Daoy (cell line): ENCODE measurements at regions not wholly inside any gene's neighbourhood (a gene's known extent, or its start where the extent isn't known, plus 50 kb on each side); places are given as distances from the start of the nearest gene placed in this dataset.
"Not testable (repeated sequence)": the region's sequence is repeated elsewhere in the genome, so short reads cannot be mapped to it uniquely, and the experiment has no call there.

Source experiments
- DNase-seq: peaks from one replicate; pipeline ENCODE4 v3.0.0-alpha.2; 2015; ENCODE audit warnings: low read depth

DNA sequence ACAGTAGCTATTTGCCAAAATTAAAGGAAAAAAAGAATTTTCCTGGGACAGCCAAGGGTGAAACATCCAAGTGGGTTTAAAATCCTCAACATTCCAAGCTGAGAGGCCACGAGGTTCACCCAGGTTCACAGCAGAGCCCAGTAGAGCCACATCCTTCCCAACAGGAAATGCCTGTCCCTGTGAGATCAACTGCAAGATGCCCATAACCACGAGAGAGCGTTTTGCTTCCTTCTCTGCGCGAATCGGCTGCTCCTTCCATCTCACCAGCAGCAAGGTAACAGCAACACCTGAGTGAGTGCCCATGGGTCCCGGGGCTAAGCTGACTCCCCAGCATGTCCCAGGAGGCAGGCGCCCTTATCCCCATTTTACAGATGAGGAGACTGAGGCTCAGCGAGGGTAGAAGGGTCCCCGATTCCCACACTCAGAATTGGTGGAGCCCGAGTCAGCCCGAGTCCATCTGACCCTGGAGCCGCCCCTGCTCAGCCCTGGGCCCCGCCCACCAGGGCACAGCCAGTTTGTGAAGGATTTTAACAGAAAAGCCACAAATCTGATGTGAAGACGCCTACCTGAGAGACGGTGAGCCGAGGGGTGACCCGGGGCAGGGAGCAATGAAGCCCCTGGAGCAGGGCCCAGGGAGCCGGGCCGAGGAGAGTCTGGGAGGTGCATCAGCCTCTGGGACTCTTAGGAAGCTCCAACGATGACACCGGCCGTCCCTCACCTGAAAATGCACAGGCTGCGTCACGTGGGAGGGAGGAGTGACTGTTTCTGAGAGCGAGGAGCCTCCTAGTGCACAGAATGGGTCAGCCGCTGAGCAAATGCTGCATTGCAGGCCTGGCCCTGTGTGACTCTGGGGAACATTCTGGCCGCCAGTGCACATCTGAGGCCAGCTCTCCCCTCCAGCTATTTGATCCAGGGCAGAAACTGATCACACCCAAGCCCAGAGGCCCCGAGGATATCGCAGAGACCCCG is 236.9 kb upstream of the SFSWAP start:
- peak; percentile 62 for DNase-seq

DNA sequence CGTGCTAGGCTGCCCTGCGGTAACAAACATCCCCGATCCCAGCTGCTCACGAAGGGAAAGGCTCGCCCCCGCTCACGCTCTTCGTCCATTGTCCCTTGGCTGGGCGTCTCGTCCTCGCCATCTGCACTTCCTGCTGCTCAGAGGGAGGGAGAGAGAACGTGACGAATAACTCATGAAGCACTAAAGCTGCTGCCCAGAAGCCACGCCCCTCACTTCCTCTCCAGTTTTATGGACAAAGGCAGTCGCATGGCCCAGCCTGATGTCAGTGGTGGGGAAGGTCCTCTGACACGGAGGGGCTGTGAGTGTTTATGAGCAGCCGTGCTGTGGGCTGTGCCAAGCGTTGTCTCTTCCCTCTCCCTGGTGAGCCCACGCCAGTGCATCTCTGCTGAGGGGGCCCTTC is 235.9 kb upstream of the SFSWAP start:
- not testable (repeated sequence) for DNase-seq

DNA sequence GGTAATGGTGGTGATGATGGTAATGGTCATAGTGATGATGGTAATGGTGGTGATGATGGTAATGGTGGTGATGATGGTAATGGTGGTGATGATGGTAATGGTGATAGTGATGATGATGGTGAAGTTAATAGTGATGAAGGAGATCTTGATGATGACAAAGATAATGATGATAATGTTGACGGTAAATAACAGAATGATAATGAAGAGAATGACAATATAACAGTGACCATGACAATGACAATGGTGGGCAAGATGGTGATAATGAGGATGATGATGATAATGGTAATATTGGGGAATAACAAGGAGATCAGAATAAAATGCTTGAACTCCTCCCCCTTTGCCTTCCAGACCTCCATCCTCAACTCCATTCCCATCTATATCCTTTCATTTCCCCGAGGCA is 233.3 kb upstream of the SFSWAP start:
- no peak for DNase-seq

DNA sequence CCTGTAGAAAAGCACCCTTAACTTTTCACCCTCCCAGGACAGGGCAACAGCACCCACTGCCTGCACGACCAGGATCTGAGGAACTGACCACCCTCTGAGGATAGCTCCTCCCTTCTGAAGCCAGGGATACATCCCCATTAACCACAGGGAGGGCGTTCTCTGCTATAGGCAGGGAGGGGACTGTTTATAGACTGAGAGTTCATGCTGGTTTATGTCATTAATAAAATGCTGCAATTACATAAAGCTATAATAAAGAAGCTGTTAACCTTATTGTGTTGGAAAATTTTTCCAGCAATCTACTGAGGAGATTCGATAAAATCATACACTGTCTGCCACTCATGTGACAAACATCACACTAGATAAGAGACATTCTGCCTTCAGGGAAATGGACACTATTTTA is 232.4 kb upstream of the SFSWAP start:
- no peak for DNase-seq

DNA sequence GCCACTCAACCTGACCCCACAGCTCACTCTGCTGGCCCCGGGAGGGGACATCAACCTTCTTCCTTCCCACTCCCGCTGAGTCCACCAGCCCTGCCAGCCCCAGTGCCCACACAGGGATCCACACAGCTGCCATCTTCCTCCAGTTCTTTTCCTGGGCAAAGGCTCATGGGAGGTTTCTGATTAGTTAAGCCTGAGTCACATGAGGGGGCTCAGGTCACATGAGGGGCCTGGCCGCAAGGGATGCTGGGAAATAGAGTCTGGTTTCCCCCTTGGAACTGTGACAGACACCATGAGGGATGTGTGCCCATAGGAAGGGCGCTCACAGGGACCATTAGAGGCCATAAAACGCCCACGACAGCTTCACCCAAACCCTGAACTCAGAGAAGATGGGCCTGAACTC is 228.7 kb upstream of the SFSWAP start:
- DNase-seq = no peak

DNA sequence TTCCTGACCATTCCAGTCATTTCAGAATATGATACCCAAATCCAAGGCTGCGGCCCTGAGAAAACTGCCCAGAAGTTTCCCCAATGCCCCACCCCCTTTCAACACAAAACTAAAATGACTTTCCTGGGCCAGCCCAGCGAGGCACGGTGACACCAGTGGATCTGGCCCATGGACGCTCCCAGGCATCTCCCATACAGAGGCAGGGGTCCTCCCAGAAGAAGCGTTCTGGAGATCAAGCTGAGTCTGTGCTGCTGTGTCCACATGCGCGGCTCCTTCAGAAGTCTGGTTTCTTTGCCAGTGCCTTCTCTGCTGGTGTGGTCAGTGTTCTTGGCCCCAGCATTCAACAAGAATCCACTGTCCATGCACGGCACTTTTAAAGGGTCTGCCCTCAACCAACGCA is 228.2 kb upstream of the SFSWAP start:
- no peak for DNase-seq

DNA sequence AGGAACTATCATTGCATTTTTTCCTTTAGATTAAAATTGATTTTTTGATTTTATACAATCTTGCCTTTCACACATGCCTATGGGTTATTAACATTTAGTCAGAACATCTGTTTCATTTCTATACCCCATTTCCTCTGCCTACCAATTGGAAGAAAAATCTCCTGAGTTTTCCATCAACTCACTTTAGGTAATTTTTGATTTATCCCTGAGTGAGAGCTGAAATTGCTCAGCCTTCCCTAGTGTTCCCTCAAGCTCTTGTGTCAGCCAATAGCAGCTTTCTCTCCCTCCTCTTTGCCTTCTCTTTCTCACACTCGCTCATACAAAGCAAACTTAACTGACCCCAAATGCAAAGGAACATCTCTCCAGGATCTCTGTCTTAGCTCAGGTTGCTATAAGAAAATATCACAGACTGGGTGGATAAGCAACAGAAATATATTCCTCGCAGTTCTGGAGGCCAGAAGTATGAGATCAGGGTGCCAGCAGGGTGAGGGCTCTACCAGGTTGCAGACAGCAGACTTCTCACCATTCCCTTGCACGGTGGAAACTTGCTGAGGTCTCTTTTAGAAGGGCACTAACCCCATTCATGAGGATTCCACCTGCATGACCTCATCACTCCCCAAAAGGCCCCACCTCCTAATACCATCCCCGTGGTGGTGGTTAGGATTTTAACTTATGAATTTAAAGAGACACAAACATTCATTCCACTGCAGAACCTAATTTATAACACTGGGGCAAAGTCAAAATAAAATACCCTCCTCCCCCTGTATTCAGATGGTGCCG is 224.2 kb upstream of the SFSWAP start:
- no peak for DNase-seq

DNA sequence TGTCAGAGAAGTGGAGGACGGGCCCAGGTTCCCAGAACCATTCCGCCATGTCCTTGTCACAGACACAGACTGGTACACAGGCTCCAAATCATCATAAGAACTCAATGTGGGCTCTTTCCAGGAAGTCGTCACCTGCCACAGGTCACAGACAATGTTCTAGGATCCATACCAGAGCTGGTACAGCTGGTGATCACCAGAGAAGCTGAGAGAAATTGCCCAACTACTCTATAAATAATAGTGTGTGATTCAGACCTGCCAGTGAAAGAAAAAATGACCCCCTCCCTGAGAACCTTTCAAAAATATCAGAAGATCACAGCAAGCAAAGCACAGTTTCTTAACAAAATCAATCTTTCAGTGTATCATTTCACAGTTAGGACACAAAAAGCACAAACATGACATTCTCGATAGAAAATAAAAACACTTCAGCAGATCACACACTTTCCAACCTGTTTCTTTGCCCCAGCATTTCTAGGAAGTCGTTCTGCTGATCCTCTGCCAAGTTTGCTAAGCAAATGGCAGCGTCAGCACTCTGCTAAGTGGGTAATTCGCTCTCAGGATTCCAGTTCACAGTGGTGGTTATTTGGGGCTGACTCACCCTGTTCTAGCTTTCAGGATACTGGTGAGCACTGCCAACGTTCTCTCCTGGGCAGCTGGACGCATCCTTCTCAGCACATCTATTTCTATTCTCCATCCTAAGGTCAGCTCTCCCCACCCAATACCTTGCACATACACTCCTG is 223.3 kb upstream of the SFSWAP start:
- peak; percentile 89 for DNase-seq

DNA sequence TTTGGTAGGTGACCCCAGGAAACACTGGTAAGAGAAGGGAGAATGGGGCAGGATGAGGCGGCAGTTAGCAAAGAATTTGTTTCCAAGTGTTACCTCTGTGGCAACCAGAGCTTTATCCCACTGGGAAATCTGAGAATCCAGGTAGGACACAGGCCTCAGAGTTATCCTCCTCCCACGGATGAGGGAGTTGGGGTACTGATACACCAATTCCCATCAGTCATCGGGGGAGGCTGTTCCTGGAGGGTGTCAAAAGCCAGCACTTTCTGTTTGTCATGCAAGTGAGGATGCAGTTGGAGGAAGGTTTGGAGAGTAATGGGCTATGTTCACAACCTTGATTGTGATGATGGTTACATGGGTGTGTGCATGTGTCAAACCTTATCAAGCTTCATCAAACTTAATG is 221.2 kb upstream of the SFSWAP start:
- DNase-seq = no peak

DNA sequence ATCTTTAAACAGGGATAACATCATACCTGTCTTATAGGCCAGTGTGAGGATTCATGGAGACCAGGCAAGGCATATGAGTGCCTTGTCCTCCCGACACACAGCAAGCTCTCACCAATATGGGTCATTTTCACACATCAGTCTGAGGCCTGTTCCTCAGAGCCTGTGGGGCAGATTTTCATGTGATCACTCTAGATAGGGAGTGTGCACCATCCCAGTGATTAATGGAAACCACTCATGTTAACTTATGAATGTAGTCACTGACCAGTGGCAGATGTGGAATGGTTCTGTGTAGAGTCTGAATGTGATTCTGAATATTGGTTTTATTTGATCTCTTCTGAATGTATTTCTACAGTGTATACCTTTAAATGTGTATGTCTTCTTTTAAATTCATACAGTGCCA is 219.7 kb upstream of the SFSWAP start:
- DNase-seq = no peak

DNA sequence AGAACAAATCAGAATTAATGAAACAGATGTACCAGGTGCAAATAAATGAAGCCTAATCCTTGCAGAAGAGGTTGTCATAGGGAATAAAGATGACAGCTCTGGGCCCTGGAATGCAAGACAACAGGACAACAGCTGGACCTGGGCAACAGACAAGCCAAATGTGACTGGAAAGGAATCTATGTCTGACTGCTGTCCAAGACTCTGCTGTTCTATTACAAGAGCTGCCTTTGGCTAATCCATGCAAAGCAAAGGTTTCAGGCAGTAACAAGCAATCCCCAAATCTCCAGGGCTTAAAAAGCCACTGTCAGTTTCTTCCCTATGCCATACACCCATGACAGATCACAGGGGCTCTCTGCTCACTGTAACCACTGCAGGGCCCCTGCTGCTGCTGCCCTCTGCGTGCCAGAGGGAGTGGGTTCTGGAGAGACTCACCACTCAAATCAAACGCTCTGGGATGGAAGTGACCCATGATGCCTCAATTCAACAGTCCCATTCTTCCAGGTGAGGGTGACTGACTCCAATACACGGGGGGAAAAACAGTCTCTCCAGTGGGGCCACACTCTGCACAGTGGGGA is 218.9 kb upstream of the SFSWAP start:
- DNase-seq = no peak

DNA sequence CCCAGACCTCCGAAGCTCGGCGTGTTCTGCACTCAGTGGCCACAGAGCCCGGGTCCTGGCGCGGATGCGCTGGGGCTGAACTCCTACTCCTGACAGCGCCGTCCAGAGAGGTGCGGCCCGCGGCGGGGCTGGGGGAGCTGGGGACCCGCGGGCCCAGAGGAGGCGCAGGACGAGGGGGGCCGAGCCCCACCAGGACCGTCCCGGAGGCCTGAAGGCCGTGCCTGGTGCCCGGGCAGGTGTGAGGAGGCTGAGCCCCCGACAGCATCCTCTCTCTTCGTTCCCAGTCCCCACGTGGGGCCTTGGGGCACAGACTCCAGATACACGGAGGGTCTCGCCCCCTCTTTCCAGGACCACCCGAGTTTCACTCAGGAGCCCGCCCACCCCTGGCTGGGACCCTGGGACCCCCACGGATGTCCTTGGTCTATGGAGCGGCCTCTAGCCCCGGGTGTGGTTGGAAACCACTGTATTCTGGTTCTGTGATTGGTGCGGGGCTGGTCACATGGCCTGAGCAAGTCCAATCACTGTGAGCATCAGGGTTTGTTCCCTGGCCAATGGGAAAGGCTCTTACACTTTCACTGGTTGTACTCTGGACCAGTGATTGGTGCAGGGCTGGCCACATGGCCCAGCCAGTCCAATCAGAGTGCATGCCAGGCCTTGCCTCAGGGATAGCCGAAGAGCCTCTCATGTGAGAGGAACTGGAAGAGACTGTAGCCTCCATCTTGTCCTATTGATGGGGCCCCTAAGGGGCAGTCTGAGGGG is 217.6 kb upstream of the SFSWAP start:
- peak; percentile 65 for DNase-seq

DNA sequence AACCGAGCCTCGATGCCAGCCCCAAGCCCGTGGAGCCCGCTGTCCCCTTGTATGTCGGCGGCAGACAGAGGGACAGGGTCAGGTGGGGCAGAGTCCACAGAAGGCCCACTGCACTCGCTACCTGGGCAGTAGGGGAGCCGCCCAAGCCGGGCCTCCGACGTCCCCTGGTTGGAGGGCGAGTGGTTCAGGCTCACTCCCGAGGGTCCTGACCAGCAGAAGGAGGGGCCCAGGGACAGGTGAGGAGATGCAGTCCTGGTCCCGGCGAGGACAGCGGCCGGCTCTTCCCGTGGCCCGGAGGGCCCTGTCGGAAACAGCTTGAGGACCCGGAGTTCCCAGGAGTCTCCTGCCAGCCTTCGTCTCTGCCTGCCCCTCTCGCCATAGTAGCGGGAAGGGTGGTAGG is 216.7 kb upstream of the SFSWAP start:
- DNase-seq = no peak

DNA sequence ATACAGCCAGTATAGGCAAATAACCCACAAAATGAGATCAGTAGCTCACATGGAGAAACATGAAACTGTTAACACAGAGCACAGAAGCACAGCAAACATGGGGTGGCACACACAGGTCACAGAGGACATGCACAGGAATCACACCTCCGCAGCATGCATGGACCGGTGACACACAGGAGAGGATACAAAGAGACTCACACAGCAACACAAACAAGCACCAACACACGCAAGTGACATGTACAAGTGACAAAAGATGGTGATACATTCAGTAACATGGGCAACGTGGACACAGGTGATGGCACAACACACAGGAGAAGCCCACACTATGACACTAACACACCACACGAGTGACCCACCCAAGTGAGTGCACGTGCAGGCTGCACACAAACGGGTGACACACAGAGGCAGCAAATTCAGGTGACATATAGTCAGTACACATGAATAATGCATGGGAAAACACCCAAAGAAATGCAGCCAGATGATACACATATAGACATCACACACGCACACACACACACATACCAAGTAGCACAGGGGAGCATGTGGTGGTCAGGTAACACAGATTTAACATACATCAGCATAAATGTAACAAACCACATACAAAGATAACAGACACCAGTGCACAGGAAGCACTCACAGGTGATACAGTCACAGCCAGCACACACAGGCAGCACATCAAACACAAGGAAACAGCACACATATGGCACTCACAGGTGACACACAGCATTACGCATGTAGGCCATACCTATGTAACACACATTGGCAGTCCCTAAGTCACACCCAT is 216.0 kb upstream of the SFSWAP start:
- no peak for DNase-seq

DNA sequence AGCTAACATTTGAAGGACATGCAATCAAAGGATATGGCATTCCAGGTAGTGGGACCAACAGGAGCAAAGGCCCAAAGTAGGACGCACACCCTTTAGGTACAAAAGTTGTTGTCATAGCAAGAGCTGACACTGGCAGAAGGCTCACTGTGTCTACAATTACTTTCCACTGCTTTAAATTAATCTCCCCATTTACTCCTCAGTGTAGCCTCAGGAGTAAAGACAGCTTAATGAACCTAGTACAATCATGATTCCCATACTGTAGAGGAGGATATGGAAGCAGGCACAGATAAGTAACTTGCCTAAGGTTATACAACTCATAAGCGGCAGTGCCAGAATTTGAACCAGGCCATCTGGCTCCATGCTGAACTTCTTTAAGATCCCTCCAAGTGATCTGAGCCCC is 212.9 kb upstream of the SFSWAP start:
- no peak for DNase-seq

DNA sequence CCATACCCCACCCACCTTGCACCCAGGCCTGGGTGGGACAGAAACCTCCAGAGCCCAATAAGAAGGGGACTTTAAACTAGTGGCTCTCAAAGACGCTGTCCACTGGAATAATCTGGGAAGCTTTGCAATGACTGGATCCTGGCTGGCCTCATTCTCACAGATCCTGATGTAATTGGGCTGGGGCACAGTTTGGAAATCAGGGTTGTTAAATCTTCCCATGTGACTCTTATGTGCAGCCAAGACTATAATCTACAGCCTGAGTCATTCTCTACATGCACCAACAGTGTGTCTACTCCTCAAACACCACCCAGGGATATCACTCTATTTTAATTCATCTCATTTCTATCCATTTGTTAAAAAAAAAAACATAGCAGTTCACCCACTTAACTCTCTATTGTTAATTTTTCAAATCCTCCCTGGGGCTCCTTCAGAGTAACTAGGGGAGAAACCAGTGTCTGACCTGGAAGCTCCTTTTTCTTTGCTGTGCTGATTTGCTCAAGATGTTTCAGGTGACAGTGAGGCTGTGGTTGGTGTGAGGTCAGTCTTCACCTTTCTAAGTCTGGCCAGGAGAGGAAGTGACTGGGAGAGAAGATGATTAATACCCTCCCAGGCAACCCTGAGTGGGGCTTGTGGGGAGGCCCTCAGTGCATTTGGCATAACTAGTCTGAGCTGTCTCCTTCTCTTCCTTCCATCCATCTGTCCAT is 211.6 kb upstream of the SFSWAP start:
- DNase-seq = peak; percentile 24

DNA sequence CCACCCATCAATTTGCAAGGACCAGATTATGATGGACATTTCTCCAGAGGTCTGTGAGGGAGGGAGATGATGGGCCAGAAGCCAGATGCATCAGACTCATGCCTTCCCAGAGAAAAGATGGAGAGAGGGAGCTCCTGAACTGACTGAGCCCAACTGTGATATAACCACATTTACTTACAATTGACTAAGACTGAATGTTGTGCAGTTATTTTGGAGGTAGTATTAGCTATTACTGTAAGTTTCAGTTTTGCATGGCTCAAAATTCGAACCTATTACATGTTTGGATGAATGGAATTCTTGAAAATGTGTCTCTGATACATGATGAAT is 211.1 kb upstream of the SFSWAP start:
- no peak for DNase-seq

DNA sequence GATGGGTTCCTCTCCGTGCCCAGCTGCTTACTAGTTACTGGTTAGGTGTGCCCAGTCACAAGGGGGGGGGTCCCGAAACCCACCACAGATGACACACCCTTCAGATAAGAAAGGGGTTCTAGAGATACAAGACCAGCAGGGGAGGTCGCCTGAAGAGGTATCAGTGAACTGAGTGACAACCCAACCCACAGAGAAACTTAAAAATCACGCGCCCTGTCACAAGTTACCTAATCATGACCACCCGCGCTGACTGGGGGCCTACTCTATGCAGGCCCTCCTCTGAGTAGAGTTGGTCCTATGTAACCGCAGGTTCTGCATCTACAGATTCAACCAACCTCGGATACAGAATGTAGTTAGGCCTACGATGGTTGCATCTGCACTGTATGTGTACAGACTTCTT is 210.3 kb upstream of the SFSWAP start:
- DNase-seq = no peak

DNA sequence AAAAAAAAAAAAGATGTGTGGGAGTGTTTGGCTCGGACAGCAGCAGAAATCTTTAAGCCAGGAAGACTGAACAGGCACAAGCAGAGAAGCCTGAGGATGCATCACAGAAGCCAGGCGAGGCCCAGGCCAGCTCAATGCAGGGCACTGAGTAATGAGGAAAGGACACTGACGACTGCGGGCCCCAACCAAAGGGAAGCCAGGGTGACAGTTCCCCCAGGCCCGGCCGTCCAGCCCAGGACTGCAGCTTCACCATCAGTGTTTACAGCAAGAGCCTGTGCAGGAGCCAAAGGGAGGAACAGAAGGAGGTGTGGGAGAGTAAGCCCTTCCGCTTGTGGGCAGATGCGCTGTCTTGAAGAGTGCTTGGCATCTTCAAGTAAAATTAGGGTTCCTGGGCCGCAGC is 205.3 kb upstream of the SFSWAP start:
- DNase-seq = no peak

DNA sequence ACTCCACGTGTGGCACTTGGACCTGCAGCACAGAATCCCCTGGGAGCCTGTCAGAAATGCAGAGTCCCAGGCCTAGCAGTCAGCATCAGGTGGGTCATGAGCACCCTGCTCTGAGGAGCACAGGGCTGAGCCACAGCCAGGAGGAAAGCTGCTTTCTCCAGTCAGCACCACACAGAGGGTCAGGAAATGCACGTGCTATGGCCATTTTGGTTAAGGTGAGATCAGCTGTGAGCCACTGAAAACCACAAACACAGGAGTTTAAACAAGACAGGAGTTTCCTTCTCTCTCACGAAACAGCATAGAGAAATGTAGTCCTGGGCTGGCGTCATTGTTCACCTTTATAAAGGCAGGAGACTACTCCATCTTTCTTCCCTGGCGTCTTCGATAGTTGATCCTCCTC is 204.5 kb upstream of the SFSWAP start:
- no peak for DNase-seq
